ENCODE measurements at regions not wholly inside any gene's neighbourhood (a gene's known extent, or its start where the extent isn't known, plus 50 kb on each side); places are given as distances from the start of the nearest gene placed in this dataset.
"Not testable (repeated sequence)": the region's sequence is repeated elsewhere in the genome, so short reads cannot be mapped to it uniquely, and the experiment has no call there.

- DNase-seq, result no peak
Measured at GRCh38 chr1:60298290-60298689, 224.7 kb upstream of the C1orf87 start.

GRCh38 chr1:60296794-60297193 is 223.2 kb upstream of the C1orf87 start:
- no peak for DNase-seq

- no peak for DNase-seq
Measured at GRCh38 chr1:60292140-60292539, 218.6 kb upstream of the C1orf87 start.

- no peak for DNase-seq
Measured at GRCh38 chr1:60290393-60290792, 216.8 kb upstream of the C1orf87 start.

- DNase-seq, result no peak
Measured at GRCh38 chr1:60287536-60287935, 214.0 kb upstream of the C1orf87 start.

GRCh38 chr1:60283690-60284089 is 210.1 kb upstream of the C1orf87 start:
- DNase-seq, result peak in 1 of 2 experiments; percentile 5

GRCh38 chr1:60281360-60281932 is 207.9 kb upstream of the C1orf87 start:
- peak; percentile 87 to 91 for DNase-seq

GRCh38 chr1:60280819-60281218 is 207.2 kb upstream of the C1orf87 start:
- peak in 1 of 2 experiments; percentile 0 for DNase-seq

- peak; percentile 27 to 62 for DNase-seq
Measured at GRCh38 chr1:60280256-60280655, 206.7 kb upstream of the C1orf87 start.

- no peak for DNase-seq
Measured at GRCh38 chr1:60279798-60280197, 206.2 kb upstream of the C1orf87 start.

- DNase-seq, result peak; percentile 45 to 59
Measured at GRCh38 chr1:60277269-60277668, 203.7 kb upstream of the C1orf87 start.

GRCh38 chr1:60274422-60275290 is 201.1 kb upstream of the C1orf87 start:
- no peak for DNase-seq

- DNase-seq, result no peak
Measured at GRCh38 chr1:60273185-60273584, 199.6 kb upstream of the C1orf87 start.

GRCh38 chr1:60271041-60271440 is 197.5 kb upstream of the C1orf87 start:
- DNase-seq, result no peak

- no peak for DNase-seq
Measured at GRCh38 chr1:60268451-60268850, 194.9 kb upstream of the C1orf87 start.

- no peak for DNase-seq
Measured at GRCh38 chr1:60265560-60266535, 192.3 kb upstream of the C1orf87 start.

GRCh38 chr1:60262701-60263100 is 189.1 kb upstream of the C1orf87 start:
- no peak for DNase-seq

- DNase-seq, result no peak
Measured at GRCh38 chr1:60257531-60257930, 184.0 kb upstream of the C1orf87 start.

- no peak for DNase-seq
Measured at GRCh38 chr1:60255565-60255964, 182.0 kb upstream of the C1orf87 start.

GRCh38 chr1:60251426-60251825 is 177.9 kb upstream of the C1orf87 start:
- DNase-seq, result no peak

- DNase-seq, result not testable (repeated sequence)
Measured at GRCh38 chr1:60247467-60247866, 173.9 kb upstream of the C1orf87 start.

- no peak for DNase-seq
Measured at GRCh38 chr1:60245324-60245723, 171.8 kb upstream of the C1orf87 start.

GRCh38 chr1:60244906-60245305 is 171.3 kb upstream of the C1orf87 start:
- DNase-seq, result no peak
